Peyer's patch (tissue), 4 donors: ENCODE measurements at regions not wholly inside any gene's neighbourhood (a gene's known extent, or its start where the extent isn't known, plus 50 kb on each side); places are given as distances from the start of the nearest gene placed in this dataset.

Source experiments
- DNase-seq, 3 donors: peaks; one replicate each; pipeline ENCODE4 v3.0.0-alpha.2; 2017 to 2019
- H3K27ac ChIP-seq, 4 donors: fragments of 200-600 bp; sonication (generic); one replicate each; pipeline ENCODE4 v1.5.1; 2016 to 2019
- H3K27me3 ChIP-seq, 2 donors: fragments of 200-600 bp; sonication (generic); one replicate each; pipeline ENCODE4 v1.5.1; 2019
- H3K36me3 ChIP-seq, 3 donors: fragments of 200-600 bp; sonication (generic); one replicate each; pipeline ENCODE4 v1.5.1; 2016 to 2019
- H3K4me1 ChIP-seq, 4 donors: fragments of 200-600 bp; sonication (generic); one replicate each; pipeline ENCODE4 v1.5.1; 2016 to 2019
- H3K4me3 ChIP-seq, 4 donors: fragments of 200-600 bp; sonication (generic); 1 replicate in 3 of 4; 2 replicates in 1 of 4; pipeline ENCODE4 v1.5.1; 2016 to 2019; ENCODE audit warnings: mild to moderate bottlenecking in 1 of 4
- H3K9me3 ChIP-seq, 4 donors: fragments of 200-600 bp; sonication (generic); one replicate each; pipeline ENCODE4 v1.5.1; 2016 to 2019; ENCODE audit warnings: mild to moderate bottlenecking in 1 of 4
- POLR2A ChIP-seq, 2 donors: fragments of 450-650 bp; IDR thresholded peaks; one replicate each; pipeline ENCODE4 v1.5.1; 2017; ENCODE audit warnings: antibody characterized with exemption in 2 of 2, mild to moderate bottlenecking in 2 of 2, moderate library complexity in 2 of 2
- TF ChIP-seq, protein P1 (sequence below), 6 experiments: fragments of 450-650 bp in 4 of 6; fragments of 200-600 bp in 2 of 6; sonication (generic) in 1 of 6; IDR thresholded peaks; one replicate each; pipeline ENCODE4 v1.5.1; 2017 to 2019; ENCODE audit warnings: antibody characterized with exemption in 6 of 6, mild to moderate bottlenecking in 3 of 6, moderate library complexity in 1 of 6

DNA sequence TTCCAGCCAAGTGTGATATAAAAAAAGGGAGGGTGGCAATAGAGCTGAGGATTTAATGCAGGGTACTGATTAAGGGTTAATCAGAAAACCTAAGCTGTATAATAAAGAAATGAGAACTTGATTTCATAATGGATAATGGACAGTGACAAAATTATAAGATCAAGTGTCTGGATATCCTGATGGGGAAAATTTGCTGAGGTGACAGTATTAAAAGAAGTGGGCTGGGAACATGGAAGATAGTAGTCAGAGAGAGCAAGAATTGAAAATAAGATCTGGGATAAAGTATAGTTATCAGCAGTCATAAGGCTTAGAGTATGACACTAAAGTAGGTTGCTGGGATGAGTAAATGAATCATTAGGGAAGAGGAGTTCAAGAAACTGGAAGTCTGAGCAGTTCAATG lies 627.3 kb upstream of the RGS18 start:
- H3K27ac ChIP-seq, result no peak overlapping the region
- no peak for TF ChIP-seq POLR2A (IDR thresholded peaks at IDR 0.05)
- TF ChIP-seq, protein P1, sequence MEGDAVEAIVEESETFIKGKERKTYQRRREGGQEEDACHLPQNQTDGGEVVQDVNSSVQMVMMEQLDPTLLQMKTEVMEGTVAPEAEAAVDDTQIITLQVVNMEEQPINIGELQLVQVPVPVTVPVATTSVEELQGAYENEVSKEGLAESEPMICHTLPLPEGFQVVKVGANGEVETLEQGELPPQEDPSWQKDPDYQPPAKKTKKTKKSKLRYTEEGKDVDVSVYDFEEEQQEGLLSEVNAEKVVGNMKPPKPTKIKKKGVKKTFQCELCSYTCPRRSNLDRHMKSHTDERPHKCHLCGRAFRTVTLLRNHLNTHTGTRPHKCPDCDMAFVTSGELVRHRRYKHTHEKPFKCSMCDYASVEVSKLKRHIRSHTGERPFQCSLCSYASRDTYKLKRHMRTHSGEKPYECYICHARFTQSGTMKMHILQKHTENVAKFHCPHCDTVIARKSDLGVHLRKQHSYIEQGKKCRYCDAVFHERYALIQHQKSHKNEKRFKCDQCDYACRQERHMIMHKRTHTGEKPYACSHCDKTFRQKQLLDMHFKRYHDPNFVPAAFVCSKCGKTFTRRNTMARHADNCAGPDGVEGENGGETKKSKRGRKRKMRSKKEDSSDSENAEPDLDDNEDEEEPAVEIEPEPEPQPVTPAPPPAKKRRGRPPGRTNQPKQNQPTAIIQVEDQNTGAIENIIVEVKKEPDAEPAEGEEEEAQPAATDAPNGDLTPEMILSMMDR (IDR thresholded peaks at IDR 0.05), result no peak
- H3K4me1 ChIP-seq, result no peaks in the 10 kb centered on the region
- H3K27me3 ChIP-seq, result no peaks in the 10 kb centered on the region
- H3K9me3 ChIP-seq, result no peaks in the 10 kb centered on the region
- DNase-seq, result no peak
- H3K36me3 ChIP-seq, result no peaks in the 10 kb centered on the region
- H3K4me3 ChIP-seq, result no peak overlapping the region

DNA sequence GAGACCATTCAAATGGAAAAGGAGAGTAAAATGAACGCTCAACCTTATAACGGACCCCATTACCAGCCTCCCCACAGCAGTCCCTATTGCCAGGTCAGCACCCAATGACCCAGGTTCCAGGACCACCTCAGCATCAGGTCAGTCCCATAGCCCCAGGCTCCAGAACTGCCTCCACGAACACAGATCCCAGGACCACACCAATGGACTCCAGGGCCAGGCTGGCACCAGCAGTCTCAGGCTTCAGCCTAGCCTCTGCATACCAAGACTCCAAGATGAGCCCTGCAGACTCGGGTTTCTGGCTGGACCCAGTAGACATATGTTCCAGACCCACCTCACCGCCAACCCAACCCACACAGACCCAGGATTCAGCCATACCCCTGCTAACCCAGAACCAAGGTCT lies 625.0 kb upstream of the RGS18 start:
- H3K4me1 ChIP-seq, result no peaks in the 10 kb centered on the region
- no peaks in the 10 kb centered on the region for H3K27me3 ChIP-seq
- H3K27ac ChIP-seq, result no peak overlapping the region
- peaks cover 0 to 3% (median 0%) of the 10 kb centered on the region in 4 donors for H3K9me3 ChIP-seq
- DNase-seq, result no peak
- no peak overlapping the region for H3K4me3 ChIP-seq
- TF ChIP-seq, protein P1 (IDR thresholded peaks at IDR 0.05), result no peak
- no peak for TF ChIP-seq POLR2A (IDR thresholded peaks at IDR 0.05)
- no peaks in the 10 kb centered on the region for H3K36me3 ChIP-seq

- H3K4me1 ChIP-seq, result no peaks in the 10 kb centered on the region
- H3K36me3 ChIP-seq, result no peaks in the 10 kb centered on the region
- DNase-seq, result no peak
- TF ChIP-seq POLR2A (IDR thresholded peaks at IDR 0.05), result no peak
- TF ChIP-seq, protein P1 (IDR thresholded peaks at IDR 0.05), result no peak
- peaks cover 0 to 3% (median 0%) of the 10 kb centered on the region in 4 donors for H3K9me3 ChIP-seq
- H3K27ac ChIP-seq, result no peak overlapping the region
- H3K27me3 ChIP-seq, result no peaks in the 10 kb centered on the region
- H3K4me3 ChIP-seq, result no peak overlapping the region
Measured at GRCh38 chr1:191536791-191537429, 621.4 kb upstream of the RGS18 start.

GRCh38 chr1:191541758-191542157 lies 616.5 kb upstream of the RGS18 start:
- peaks cover 0 to 3% (median 0%) of the 10 kb centered on the region in 4 donors for H3K9me3 ChIP-seq
- H3K27me3 ChIP-seq, result no peaks in the 10 kb centered on the region
- H3K36me3 ChIP-seq, result no peaks in the 10 kb centered on the region
- H3K27ac ChIP-seq, result no peak overlapping the region
- TF ChIP-seq POLR2A (IDR thresholded peaks at IDR 0.05), result no peak
- TF ChIP-seq, protein P1 (IDR thresholded peaks at IDR 0.05), result no peak
- no peak overlapping the region for H3K4me3 ChIP-seq
- no peaks in the 10 kb centered on the region for H3K4me1 ChIP-seq
- DNase-seq, result no peak

GRCh38 chr1:191542444-191542843 lies 615.8 kb upstream of the RGS18 start:
- TF ChIP-seq, protein P1 (IDR thresholded peaks at IDR 0.05), result no peak
- no peak for TF ChIP-seq POLR2A (IDR thresholded peaks at IDR 0.05)
- Histone ChIP-seq H3K36me3 (no peaks in the 10 kb centered on the region), H3K4me3 (no peak overlapping the region)

GRCh38 chr1:191546803-191547202 lies 611.5 kb upstream of the RGS18 start:
- no peaks in the 10 kb centered on the region for H3K9me3 ChIP-seq
- no peak overlapping the region for H3K4me3 ChIP-seq
- H3K27ac ChIP-seq, result no peak overlapping the region
- H3K36me3 ChIP-seq, result no peaks in the 10 kb centered on the region
- no peaks in the 10 kb centered on the region for H3K4me1 ChIP-seq
- no peaks in the 10 kb centered on the region for H3K27me3 ChIP-seq
- TF ChIP-seq, protein P1 (IDR thresholded peaks at IDR 0.05), result no peak
- no peak for DNase-seq

More at GRCh38 chr1:191542444-191542843, 615.8 kb upstream of the RGS18 start:
- Histone ChIP-seq H3K27ac (no peak overlapping the region), H3K9me3 (no peaks in the 10 kb centered on the region), H3K4me1 (no peaks in the 10 kb centered on the region), H3K27me3 (no peaks in the 10 kb centered on the region)
- no peak for DNase-seq
